ENCODE measurements at regions not wholly inside any gene's neighbourhood (a gene's known extent, or its start where the extent isn't known, plus 50 kb on each side); places are given as distances from the start of the nearest gene placed in this dataset.

- no peak for DNase-seq
These were observed 236.8 kb downstream of the EPHA4 start for GRCh38 chr2:221335219-221335752.

- no peak for DNase-seq
These were observed 235.1 kb downstream of the EPHA4 start for GRCh38 chr2:221336967-221337366.

DNA sequence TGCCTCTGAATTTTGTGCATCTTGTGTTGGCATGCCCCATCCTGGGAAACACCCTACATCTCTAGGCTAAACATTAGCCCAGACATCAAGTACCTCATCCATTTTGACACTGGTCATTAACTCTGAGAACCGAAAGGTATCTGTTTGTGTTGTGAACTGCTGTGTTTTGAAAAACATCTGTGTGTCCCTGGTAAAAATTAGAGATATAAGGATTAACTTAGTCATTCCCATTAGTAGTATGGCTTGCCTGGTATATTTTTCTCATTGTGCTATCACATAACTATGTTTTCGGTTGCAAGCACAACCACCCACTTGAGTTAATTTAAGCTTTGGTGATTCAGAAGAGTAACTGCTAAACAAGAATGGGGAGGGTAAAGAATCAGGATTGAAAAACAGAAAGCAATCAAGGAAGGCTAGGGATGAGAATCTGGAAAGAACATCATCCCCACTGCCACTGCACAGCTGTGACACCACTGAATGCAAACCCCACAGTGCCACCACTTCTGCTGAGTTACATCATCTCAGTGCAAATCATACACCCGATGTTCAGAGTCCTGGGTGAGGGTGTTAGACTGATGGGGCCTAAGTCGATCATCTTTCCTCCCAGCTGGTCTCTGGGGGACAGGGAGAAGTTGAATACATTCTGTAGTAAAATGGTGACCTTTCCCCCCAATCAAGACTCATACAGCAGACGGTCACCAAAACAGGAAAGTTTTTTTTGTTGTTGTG, 234.0 kb downstream of the EPHA4 start:
- no peak for DNase-seq

GRCh38 chr2:221342388-221342787, 229.7 kb downstream of the EPHA4 start:
- no peak for DNase-seq

GRCh38 chr2:221343524-221343923, 228.6 kb downstream of the EPHA4 start:
- DNase-seq: no peak

GRCh38 chr2:221345516-221345915, 226.6 kb downstream of the EPHA4 start:
- no peak for DNase-seq

GRCh38 chr2:221346411-221346810, 225.7 kb downstream of the EPHA4 start:
- DNase-seq: no peak

- DNase-seq: no peak
These were observed 224.6 kb downstream of the EPHA4 start for GRCh38 chr2:221347471-221347870.

DNA sequence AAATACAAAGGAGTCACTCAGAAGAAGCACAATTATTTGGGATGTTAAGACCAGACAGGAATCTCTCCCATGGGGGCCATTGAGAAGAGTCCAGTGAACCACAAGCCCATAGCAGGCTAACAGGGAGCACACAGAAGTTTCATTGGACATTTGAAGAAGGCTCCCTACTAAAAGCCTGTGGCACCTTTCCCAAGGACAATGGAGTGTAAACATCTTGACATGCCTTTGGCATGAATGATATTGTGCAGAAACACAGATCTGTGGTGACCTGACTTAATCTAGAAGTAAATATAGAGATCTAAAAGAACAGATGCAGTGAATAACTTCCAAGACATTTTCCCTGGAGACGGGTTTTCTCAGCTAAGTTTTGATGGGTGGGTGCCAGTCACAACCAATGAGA, 221.5 kb downstream of the EPHA4 start:
- no peak for DNase-seq

GRCh38 chr2:221353201-221353600, 218.9 kb downstream of the EPHA4 start:
- DNase-seq: no peak

GRCh38 chr2:221360312-221360711, 211.8 kb downstream of the EPHA4 start:
- no peak for DNase-seq

DNA sequence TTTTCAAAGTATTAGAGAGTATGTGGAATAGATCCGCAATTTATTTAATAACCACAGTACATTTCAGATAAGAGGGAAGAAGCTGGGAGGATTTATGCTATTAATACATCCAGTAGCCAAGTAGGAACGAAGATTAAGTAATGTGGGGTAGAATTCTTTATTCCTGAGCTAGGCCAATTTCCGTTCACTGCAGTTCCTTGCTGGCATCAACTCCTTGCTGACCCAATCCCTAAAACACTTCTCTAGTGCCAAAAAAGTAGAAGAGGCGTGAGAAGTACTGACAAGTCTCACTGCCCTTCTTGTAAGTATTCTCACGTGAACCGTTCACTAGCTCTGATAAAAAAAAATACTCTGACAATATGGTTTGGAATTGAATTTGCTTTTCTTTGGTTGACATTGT, 211.4 kb downstream of the EPHA4 start:
- DNase-seq: no peak

- no peak for DNase-seq
These were observed 210.5 kb downstream of the EPHA4 start for GRCh38 chr2:221361633-221362032.

GRCh38 chr2:221364672-221365071, 207.4 kb downstream of the EPHA4 start:
- no peak for DNase-seq
